ENCODE measurements at regions not wholly inside any gene's neighbourhood (a gene's known extent, or its start where the extent isn't known, plus 50 kb on each side); places are given as distances from the start of the nearest gene placed in this dataset.

DNA sequence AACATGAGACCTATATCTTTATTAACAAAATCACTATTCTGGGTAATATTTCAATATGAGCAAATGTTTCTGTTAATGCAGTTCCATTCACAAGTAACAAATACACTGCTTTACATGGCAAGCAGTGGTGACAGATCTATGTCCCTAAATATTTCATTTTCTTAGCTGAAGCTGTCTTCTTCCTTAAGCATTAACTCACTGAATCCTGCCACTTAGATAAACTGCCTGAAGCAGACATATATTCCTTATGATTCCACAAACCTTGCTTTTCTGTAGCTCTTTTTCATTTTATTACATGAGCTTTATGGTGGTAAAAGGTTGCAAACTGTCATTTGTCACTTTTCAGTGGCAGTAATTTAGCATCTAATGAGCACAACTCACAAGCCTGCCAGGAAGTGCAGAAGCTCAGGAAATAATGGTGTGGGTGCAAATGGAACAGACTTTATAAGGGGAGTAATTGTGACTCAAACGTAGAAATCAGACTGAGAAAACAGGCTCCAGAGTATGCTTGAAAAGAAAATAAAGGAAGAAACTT, 217.2 kb downstream of the XPNPEP1 start:
- TF ChIP-seq, protein P1, sequence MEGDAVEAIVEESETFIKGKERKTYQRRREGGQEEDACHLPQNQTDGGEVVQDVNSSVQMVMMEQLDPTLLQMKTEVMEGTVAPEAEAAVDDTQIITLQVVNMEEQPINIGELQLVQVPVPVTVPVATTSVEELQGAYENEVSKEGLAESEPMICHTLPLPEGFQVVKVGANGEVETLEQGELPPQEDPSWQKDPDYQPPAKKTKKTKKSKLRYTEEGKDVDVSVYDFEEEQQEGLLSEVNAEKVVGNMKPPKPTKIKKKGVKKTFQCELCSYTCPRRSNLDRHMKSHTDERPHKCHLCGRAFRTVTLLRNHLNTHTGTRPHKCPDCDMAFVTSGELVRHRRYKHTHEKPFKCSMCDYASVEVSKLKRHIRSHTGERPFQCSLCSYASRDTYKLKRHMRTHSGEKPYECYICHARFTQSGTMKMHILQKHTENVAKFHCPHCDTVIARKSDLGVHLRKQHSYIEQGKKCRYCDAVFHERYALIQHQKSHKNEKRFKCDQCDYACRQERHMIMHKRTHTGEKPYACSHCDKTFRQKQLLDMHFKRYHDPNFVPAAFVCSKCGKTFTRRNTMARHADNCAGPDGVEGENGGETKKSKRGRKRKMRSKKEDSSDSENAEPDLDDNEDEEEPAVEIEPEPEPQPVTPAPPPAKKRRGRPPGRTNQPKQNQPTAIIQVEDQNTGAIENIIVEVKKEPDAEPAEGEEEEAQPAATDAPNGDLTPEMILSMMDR (conservative IDR thresholded peaks at IDR 0.05), result no peak
- no peak for DNase-seq (ENCODE audit: low read depth, low spot score)
- peaks cover 7% of the 10 kb centered on the region for H3K36me3 Mint-ChIP-seq (ENCODE audit: low read depth)
- H3K9me3 Mint-ChIP-seq, result peaks cover 22% of the 10 kb centered on the region
- no peak overlapping the region for H3K27ac Mint-ChIP-seq (ENCODE audit: unreplicated experiment)
- H3K4me1 Mint-ChIP-seq, result no peaks in the 10 kb centered on the region
- no peaks in the 10 kb centered on the region for H3K27me3 Mint-ChIP-seq (ENCODE audit: low read depth)
- H3K4me3 Mint-ChIP-seq, result no peak overlapping the region

- Mint-ChIP-seq H3K4me3 (no peak overlapping the region), H3K27ac (ENCODE audit: unreplicated experiment) (no peak overlapping the region), H3K36me3 (ENCODE audit: low read depth) (no peaks in the 10 kb centered on the region), H3K4me1 (peaks cover 8% of the 10 kb centered on the region), H3K27me3 (ENCODE audit: low read depth) (no peaks in the 10 kb centered on the region), H3K9me3 (peaks cover 6% of the 10 kb centered on the region)
- DNase-seq (ENCODE audit: low read depth, low spot score), result no peak
- TF ChIP-seq, protein P1 (conservative IDR thresholded peaks at IDR 0.05), result no peak
These were observed 221.6 kb downstream of the XPNPEP1 start for GRCh38 chr10:109701633-109702215.

- no peak for DNase-seq (ENCODE audit: low read depth, low spot score)
- TF ChIP-seq, protein P1 (conservative IDR thresholded peaks at IDR 0.05), result no peak
These were observed 224.2 kb downstream of the XPNPEP1 start for GRCh38 chr10:109698882-109699664.

GRCh38 chr10:109698086-109698485, 225.2 kb downstream of the XPNPEP1 start:
- Mint-ChIP-seq H3K9me3 (no peaks in the 10 kb centered on the region), H3K27me3 (ENCODE audit: low read depth) (no peaks in the 10 kb centered on the region), H3K4me3 (no peak overlapping the region), H3K27ac (ENCODE audit: unreplicated experiment) (no peak overlapping the region), H3K36me3 (ENCODE audit: low read depth) (no peaks in the 10 kb centered on the region), H3K4me1 (peaks cover 8% of the 10 kb centered on the region)
- TF ChIP-seq, protein P1 (conservative IDR thresholded peaks at IDR 0.05), result no peak
- DNase-seq (ENCODE audit: low read depth, low spot score), result no peak

More at GRCh38 chr10:109698882-109699664, 224.2 kb downstream of the XPNPEP1 start:
- Mint-ChIP-seq H3K9me3 (no peaks in the 10 kb centered on the region), H3K4me3 (no peak overlapping the region), H3K27me3 (ENCODE audit: low read depth) (no peaks in the 10 kb centered on the region), H3K27ac (ENCODE audit: unreplicated experiment) (no peak overlapping the region), H3K36me3 (ENCODE audit: low read depth) (no peaks in the 10 kb centered on the region), H3K4me1 (peaks cover 8% of the 10 kb centered on the region)

DNA sequence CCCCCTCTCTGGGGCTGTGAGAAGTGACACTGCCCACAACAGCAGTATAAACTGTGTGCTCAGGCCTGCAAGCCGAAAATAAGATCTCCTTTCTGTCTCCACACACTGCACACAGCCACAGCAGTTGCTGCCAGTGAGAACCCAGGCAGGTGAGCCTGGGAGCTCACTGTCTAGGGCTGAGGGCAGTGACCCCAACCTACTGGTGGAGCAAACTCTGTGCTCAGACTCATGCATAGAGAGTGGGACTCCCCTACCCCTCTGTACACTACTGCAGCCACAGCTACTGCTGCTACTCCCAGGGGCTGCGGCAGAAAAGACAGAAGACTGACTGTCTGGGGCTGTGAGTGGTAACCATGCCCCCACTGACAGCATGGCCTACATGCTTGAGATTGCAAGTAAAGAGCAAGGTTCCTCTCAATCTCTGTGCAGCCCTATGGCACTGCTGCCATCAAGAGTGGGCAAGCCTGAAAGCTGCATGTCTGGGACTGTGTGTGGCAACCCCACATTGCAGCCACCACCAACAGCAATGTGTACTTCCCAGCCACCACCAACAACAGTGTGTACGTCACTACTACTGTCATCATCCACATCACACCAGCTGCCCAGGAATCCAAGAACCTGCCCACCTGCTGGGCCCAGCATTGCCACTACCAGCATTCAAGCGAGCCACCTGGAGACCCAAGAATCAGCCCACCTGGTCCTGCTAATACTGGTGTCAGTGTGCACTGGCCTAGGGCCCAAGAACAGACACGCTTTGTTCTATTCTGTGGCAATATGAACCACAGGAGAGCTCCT, 226.1 kb downstream of the XPNPEP1 start:
- DNase-seq (ENCODE audit: low read depth, low spot score), result no peak
- Mint-ChIP-seq H3K36me3 (ENCODE audit: low read depth) (no peaks in the 10 kb centered on the region), H3K4me3 (no peak overlapping the region), H3K4me1 (peaks cover 8% of the 10 kb centered on the region), H3K27ac (ENCODE audit: unreplicated experiment) (no peak overlapping the region), H3K9me3 (peaks cover 4% of the 10 kb centered on the region), H3K27me3 (ENCODE audit: low read depth) (no peaks in the 10 kb centered on the region)
- TF ChIP-seq, protein P1 (conservative IDR thresholded peaks at IDR 0.05), result no peak

Data from neural crest cell (in vitro differentiated cells).